Stimulated activated CD8-positive, alpha-beta memory T cell treated with anti-CD3 and anti-CD28 coated beads, Interleukin-7, amount 100 ng/mL, for 48 hours (primary cell): ENCODE measurements at regions not wholly inside any gene's neighbourhood (a gene's known extent, or its start where the extent isn't known, plus 50 kb on each side); places are given as distances from the start of the nearest gene placed in this dataset.

Experiments used
- DNase-seq, 2 donors: peaks; one replicate each; pipeline ENCODE4 v3.0.0-alpha.2; 2020; ENCODE audit warnings: low read depth in 1 of 2; ENCODE audit errors: extremely low read depth in 1 of 2

DNA sequence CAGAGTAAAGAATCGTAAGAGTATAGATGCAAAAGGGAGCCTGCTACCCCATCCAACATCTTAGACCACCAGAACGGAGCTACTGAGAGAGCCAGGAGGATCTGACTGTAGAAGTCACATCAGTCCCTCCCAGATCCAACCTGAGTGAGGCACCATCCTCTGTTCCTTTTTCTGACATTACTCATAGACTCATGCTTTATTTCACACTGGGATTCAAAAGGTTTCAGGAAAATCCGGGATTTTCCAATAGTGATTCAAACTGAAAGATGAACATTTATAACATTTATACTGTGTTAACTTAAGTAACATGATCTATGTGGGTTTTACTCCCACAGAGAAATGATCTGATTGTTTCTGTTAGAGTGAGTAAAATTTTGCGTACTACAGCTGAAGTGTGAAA lies 868.6 kb upstream of the GJE1 start:
- DNase-seq, result no peak

DNA sequence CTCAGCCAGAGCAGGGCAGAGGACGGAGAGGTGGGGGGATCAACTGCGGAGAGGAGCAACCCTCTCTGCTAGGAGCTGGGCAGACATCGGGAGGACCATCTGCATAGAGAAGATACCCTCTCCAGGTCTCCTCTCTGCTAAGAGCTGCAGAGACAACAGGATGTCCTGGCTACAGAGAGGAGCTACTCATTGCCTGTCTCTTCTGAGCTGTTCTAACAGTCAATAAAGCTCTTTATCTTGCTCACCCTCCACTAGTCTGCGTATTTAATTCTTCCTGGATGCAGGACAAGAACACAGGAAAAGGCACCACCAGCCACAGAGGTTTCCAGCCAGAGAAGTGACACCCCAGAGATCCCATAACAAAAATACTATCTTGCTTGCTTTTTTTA lies 871.1 kb upstream of the GJE1 start:
- DNase-seq, result no peak

GRCh38 chr6:141261016-141261671 lies 871.6 kb upstream of the GJE1 start:
- no peak for DNase-seq

GRCh38 chr6:141260627-141261015 lies 872.1 kb upstream of the GJE1 start:
- no peak for DNase-seq

DNA sequence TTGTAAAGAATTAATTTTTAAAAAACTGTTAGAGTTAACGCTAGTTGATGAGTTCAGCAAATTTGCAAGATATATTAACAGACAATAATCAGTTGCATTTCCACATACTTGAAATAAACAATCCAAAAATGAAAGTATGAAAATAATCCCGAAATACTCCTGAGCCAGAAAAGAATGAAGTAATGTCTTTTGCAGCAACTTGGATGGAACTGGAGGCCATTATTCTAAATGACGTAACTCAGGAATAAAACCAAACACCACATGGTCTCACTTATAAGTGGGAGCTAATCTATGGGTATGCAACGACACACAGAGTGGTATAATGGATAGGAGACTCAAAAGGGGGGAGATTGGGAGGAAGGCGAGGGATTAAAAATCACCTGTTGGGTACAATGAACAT lies 872.9 kb upstream of the GJE1 start:
- DNase-seq, result no peak

DNA sequence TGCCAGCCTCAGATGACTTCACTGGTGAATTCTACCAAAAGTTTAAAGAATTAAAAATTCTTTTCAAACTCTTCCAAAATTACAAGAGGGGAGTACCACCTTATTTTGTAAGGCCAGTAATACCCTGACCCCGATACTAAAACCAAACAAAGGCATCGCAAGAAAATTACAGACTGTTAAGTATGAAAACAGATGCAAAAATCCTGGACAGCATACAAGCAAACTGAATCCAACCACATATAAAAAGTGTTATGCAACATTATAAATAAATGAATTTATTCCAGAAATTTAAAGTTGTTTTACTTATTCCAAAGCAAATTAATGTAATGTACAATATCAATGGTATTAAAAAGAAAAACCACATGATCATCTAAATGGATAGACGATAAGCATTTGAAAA lies 873.6 kb upstream of the GJE1 start:
- no peak for DNase-seq

- no peak for DNase-seq
Measured at GRCh38 chr6:141258516-141258915, 874.2 kb upstream of the GJE1 start.

- DNase-seq, result no peak
Measured at GRCh38 chr6:141254336-141254735, 878.4 kb upstream of the GJE1 start.

- no peak for DNase-seq
Measured at GRCh38 chr6:141252828-141253608, 879.7 kb upstream of the GJE1 start.

GRCh38 chr6:141251286-141251685 lies 881.4 kb upstream of the GJE1 start:
- no peak for DNase-seq

- no peak for DNase-seq
Measured at GRCh38 chr6:141248021-141248799, 884.5 kb upstream of the GJE1 start.

- no peak for DNase-seq
Measured at GRCh38 chr6:141244366-141244765, 888.4 kb upstream of the GJE1 start.

GRCh38 chr6:141242957-141243356 lies 889.8 kb upstream of the GJE1 start:
- DNase-seq, result no peak

DNA sequence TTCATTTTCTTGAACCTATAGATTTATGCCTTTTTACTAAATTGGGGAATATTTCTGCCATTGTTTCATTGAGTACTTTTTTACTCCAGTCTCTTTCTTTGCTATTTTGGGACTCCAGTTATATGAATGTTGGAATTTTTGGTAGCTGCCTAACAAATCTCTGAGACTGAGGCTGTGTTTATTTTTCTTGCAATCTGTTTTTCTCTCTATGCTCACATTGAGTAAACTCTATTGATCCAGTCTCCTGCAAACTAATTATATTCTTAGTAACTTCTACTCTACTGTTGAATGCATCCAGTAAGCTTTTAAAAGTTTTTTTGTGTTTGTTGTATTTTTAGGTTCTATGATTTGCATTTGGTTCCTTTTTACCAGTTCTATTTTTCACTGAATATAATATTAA lies 903.4 kb upstream of the GJE1 start:
- DNase-seq, result no peak

GRCh38 chr6:141218583-141218982 lies 914.1 kb upstream of the GJE1 start:
- no peak for DNase-seq

DNA sequence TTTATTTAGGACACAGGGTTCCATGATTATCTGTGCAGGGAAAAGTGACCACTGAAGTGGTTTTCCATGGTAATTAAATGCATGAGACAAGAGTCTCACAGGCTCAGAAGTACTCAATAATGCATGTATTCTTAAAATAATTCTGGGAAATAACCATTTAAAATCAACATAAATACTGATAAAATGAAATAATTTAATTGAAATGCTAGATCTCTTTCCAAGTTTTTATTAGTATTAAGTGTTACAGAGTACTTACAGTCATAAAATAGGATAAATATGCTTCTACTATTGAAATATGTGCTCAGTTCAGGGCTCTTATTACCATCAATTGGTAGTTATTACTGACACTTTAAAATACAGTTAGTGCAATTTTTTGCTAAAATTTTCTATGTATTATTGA lies 916.0 kb upstream of the GJE1 start:
- DNase-seq, result no peak

DNA sequence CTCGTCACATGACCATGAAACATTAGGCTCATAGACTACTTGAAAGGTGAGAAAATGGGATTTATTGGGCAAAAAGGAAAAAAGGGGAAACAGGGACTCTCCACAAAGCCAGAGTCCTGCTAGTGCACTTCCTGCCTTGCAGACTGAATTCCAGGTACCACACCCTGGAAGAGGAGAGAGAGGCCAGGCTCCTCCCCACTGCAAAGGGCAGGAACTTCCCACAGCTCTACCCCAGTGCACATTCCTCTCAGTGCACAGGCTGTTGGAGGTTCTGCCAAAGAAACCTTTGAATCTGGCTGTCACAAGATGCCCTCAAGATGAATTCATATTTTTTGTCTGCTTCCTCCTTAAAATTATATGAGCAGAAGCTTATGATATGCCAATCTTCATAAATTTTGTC lies 920.4 kb upstream of the GJE1 start:
- DNase-seq, result no peak

- no peak for DNase-seq
Measured at GRCh38 chr6:141211845-141212244, 920.9 kb upstream of the GJE1 start.

DNA sequence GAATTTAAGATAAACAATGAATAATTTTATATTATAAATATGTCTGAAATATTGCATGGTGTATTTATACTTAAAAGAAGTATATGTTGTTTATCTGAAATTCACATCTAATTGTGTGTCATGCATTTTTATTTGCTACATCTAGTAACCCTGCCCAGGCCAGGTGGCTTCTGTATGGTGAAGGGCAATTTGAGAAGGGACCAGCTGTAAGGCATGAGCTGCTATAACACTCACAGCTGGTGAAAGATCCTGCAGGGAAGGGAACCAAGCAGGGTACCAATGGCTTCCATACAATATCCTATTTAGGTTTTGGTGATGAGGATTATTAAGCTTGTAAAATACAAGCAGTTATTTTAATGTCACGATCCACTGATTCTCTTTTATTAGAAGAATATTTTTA lies 921.8 kb upstream of the GJE1 start:
- DNase-seq, result no peak

- DNase-seq, result no peak
Measured at GRCh38 chr6:141209890-141210289, 922.8 kb upstream of the GJE1 start.

- no peak for DNase-seq
Measured at GRCh38 chr6:141208101-141208500, 924.6 kb upstream of the GJE1 start.
